ENCODE measurements at regions not wholly inside any gene's neighbourhood (a gene's known extent, or its start where the extent isn't known, plus 50 kb on each side); places are given as distances from the start of the nearest gene placed in this dataset.

GRCh38 chr2:83943265-83943664 lies 515.8 kb downstream of the SUCLG1 start:
- Histone ChIP-seq H2AFZ (ENCODE audit: low read depth, low read length, severe bottlenecking) (no peak overlapping the region), H3K4me3 (ENCODE audit: insufficient read depth, low read length, poor library complexity, severe bottlenecking) (no peak overlapping the region), H3F3A (ENCODE audit: insufficient read depth) (no peaks in the 10 kb centered on the region), H3K36me3 (ENCODE audit: low read length) (no peaks in the 10 kb centered on the region), H4K20me1 (ENCODE audit: low read depth, low read length) (no peaks in the 10 kb centered on the region), H3K27me3 (ENCODE audit: low read length) (no peaks in the 10 kb centered on the region), H3K4me2 (ENCODE audit: low read depth, low read length, poor library complexity, severe bottlenecking) (no peak overlapping the region), H3K27ac (ENCODE audit: low read depth, low read length) (no peak overlapping the region), H3K9me3 (ENCODE audit: insufficient read depth, low read length) (no peaks in the 10 kb centered on the region), H3K9ac (ENCODE audit: low read length) (no peak overlapping the region), H3K9me2 (replicated peaks; ENCODE audit: insufficient read depth, low read length) (no peaks in the 10 kb centered on the region), H3K79me2 (ENCODE audit: insufficient read depth, low read length) (no peaks in the 10 kb centered on the region)
- TF ChIP-seq, protein P1, sequence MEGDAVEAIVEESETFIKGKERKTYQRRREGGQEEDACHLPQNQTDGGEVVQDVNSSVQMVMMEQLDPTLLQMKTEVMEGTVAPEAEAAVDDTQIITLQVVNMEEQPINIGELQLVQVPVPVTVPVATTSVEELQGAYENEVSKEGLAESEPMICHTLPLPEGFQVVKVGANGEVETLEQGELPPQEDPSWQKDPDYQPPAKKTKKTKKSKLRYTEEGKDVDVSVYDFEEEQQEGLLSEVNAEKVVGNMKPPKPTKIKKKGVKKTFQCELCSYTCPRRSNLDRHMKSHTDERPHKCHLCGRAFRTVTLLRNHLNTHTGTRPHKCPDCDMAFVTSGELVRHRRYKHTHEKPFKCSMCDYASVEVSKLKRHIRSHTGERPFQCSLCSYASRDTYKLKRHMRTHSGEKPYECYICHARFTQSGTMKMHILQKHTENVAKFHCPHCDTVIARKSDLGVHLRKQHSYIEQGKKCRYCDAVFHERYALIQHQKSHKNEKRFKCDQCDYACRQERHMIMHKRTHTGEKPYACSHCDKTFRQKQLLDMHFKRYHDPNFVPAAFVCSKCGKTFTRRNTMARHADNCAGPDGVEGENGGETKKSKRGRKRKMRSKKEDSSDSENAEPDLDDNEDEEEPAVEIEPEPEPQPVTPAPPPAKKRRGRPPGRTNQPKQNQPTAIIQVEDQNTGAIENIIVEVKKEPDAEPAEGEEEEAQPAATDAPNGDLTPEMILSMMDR (IDR thresholded peaks at IDR 0.05; ENCODE audit: insufficient read depth, low read length, poor library complexity, severe bottlenecking) = no peak
- no peak for TF ChIP-seq EZH2phosphoT487 (conservative IDR thresholded peaks at IDR 0.05; ENCODE audit: low read length)

- H3K27ac ChIP-seq (ENCODE audit: low read depth, low read length) = no peak overlapping the region
- no peaks in the 10 kb centered on the region for H4K20me1 ChIP-seq (ENCODE audit: low read depth, low read length)
- no peaks in the 10 kb centered on the region for H3K36me3 ChIP-seq (ENCODE audit: low read length)
- no peaks in the 10 kb centered on the region for H3K27me3 ChIP-seq (ENCODE audit: low read length)
- H3K4me2 ChIP-seq (ENCODE audit: low read depth, low read length, poor library complexity, severe bottlenecking) = no peak overlapping the region
- H3F3A ChIP-seq (ENCODE audit: insufficient read depth) = no peaks in the 10 kb centered on the region
- no peak for TF ChIP-seq EZH2phosphoT487 (conservative IDR thresholded peaks at IDR 0.05; ENCODE audit: low read length)
- TF ChIP-seq, protein P1 (IDR thresholded peaks at IDR 0.05; ENCODE audit: insufficient read depth, low read length, poor library complexity, severe bottlenecking) = no peak
- no peak overlapping the region for H2AFZ ChIP-seq (ENCODE audit: low read depth, low read length, severe bottlenecking)
- H3K4me3 ChIP-seq (ENCODE audit: insufficient read depth, low read length, poor library complexity, severe bottlenecking) = no peak overlapping the region
- H3K9me3 ChIP-seq (ENCODE audit: insufficient read depth, low read length) = no peaks in the 10 kb centered on the region
- H3K9me2 ChIP-seq (replicated peaks; ENCODE audit: insufficient read depth, low read length) = no peaks in the 10 kb centered on the region
- no peaks in the 10 kb centered on the region for H3K79me2 ChIP-seq (ENCODE audit: insufficient read depth, low read length)
- no peak overlapping the region for H3K9ac ChIP-seq (ENCODE audit: low read length)
These were observed 517.2 kb downstream of the SUCLG1 start for GRCh38 chr2:83941886-83942285.

- Histone ChIP-seq H3K9me2 (replicated peaks; ENCODE audit: insufficient read depth, low read length) (no peaks in the 10 kb centered on the region), H3K9ac (ENCODE audit: low read length) (no peak overlapping the region), H3K27me3 (ENCODE audit: low read length) (no peaks in the 10 kb centered on the region), H2AFZ (ENCODE audit: low read depth, low read length, severe bottlenecking) (no peak overlapping the region), H4K20me1 (ENCODE audit: low read depth, low read length) (no peaks in the 10 kb centered on the region), H3K36me3 (ENCODE audit: low read length) (no peaks in the 10 kb centered on the region), H3F3A (ENCODE audit: insufficient read depth) (no peaks in the 10 kb centered on the region), H3K4me2 (ENCODE audit: low read depth, low read length, poor library complexity, severe bottlenecking) (no peak overlapping the region), H3K4me3 (ENCODE audit: insufficient read depth, low read length, poor library complexity, severe bottlenecking) (no peak overlapping the region), H3K27ac (ENCODE audit: low read depth, low read length) (no peak overlapping the region), H3K9me3 (ENCODE audit: insufficient read depth, low read length) (no peaks in the 10 kb centered on the region), H3K79me2 (ENCODE audit: insufficient read depth, low read length) (no peaks in the 10 kb centered on the region)
- TF ChIP-seq, protein P1 (IDR thresholded peaks at IDR 0.05; ENCODE audit: insufficient read depth, low read length, poor library complexity, severe bottlenecking) = no peak
- TF ChIP-seq EZH2phosphoT487 (conservative IDR thresholded peaks at IDR 0.05; ENCODE audit: low read length) = no peak
These were observed 525.3 kb downstream of the SUCLG1 start for GRCh38 chr2:83933749-83934148.

Measured in SU-DHL-6 (cell line).